ENCODE measurements at regions not wholly inside any gene's neighbourhood (a gene's known extent, or its start where the extent isn't known, plus 50 kb on each side); places are given as distances from the start of the nearest gene placed in this dataset.

DNA sequence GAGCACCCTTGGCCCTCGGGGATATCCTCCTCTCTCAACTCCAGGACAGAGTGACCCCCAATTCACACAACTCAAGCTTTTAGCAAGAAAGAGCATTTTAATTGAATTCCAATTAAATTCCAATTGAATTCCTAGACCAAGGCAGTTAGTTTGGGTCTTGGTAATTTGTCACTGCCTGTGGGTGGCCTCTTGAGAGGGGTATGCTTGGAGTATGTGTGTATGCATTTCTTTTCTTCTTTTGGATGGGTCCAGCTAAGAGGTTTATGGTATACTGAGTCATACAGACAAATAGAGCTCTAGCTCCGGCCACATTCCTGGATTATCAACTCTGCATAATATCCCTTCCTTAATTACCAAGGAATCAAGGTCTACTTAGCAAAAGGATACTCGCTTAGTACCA lies 136.7 kb downstream of the PCTP start:
- DNase-seq, result no peak
- H3K27me3 ChIP-seq, result no peaks in the 10 kb centered on the region
- TF ChIP-seq CTCF (IDR thresholded peaks at IDR 0.05) (no peak), POLR2A (IDR thresholded peaks at IDR 0.05) (no peak)
- no peaks in the 10 kb centered on the region for H3K9me3 ChIP-seq
- H3K27ac ChIP-seq, result no peak overlapping the region
- H3K4me3 ChIP-seq, result no peak overlapping the region
- 50 to 51% methylated on average over 3 of the region's 3 CpGs for WGBS, 2 donors
- H3K4me1 ChIP-seq, result no peaks in the 10 kb centered on the region
- intact Hi-C loops (cut with DNase I; ENCODE audit: low total_unique reads), result no loop called here
- no peaks in the 10 kb centered on the region for H3K36me3 ChIP-seq (ENCODE audit: low read depth, missing control alignments)

GRCh38 chr17:55889271-55889670 lies 138.4 kb downstream of the PCTP start:
- no peaks in the 10 kb centered on the region for H3K36me3 ChIP-seq (ENCODE audit: low read depth, missing control alignments)
- no peak overlapping the region for H3K4me3 ChIP-seq
- 75 to 79% methylated on average over 1 of the region's 1 CpG for WGBS, 2 donors
- TF ChIP-seq POLR2A (IDR thresholded peaks at IDR 0.05) (no peak), CTCF (IDR thresholded peaks at IDR 0.05) (no peak)
- no peaks in the 10 kb centered on the region for H3K9me3 ChIP-seq
- DNase-seq, result no peak
- no peak overlapping the region for H3K27ac ChIP-seq
- H3K27me3 ChIP-seq, result no peaks in the 10 kb centered on the region
- intact Hi-C loops (cut with DNase I; ENCODE audit: low total_unique reads), result no loop called here
- H3K4me1 ChIP-seq, result no peaks in the 10 kb centered on the region

- WGBS, 2 donors, result 86% methylated on average over 5 of the region's 5 CpGs
- Histone ChIP-seq H3K4me3 (no peak overlapping the region), H3K4me1 (no peaks in the 10 kb centered on the region), H3K27ac (no peak overlapping the region), H3K36me3 (ENCODE audit: low read depth, missing control alignments) (no peaks in the 10 kb centered on the region), H3K27me3 (no peaks in the 10 kb centered on the region), H3K9me3 (no peaks in the 10 kb centered on the region)
- intact Hi-C loops (cut with DNase I; ENCODE audit: low total_unique reads), result no loop called here
- no peak for TF ChIP-seq POLR2A (IDR thresholded peaks at IDR 0.05)
- TF ChIP-seq CTCF (IDR thresholded peaks at IDR 0.05), result no peak
- no peak for DNase-seq
Measured at GRCh38 chr17:55895112-55895759, 144.4 kb downstream of the PCTP start.

- no peak for DNase-seq
- intact Hi-C loops (cut with DNase I; ENCODE audit: low total_unique reads), result no loop called here
- Histone ChIP-seq H3K9me3 (no peaks in the 10 kb centered on the region), H3K4me1 (no peaks in the 10 kb centered on the region), H3K4me3 (no peak overlapping the region), H3K27ac (no peak overlapping the region), H3K27me3 (no peaks in the 10 kb centered on the region), H3K36me3 (ENCODE audit: low read depth, missing control alignments) (no peaks in the 10 kb centered on the region)
- WGBS, 2 donors, result 71 to 89% methylated on average over 4 of the region's 4 CpGs
- TF ChIP-seq POLR2A (IDR thresholded peaks at IDR 0.05) (no peak), CTCF (IDR thresholded peaks at IDR 0.05) (no peak)
Measured at GRCh38 chr17:55897301-55897700, 146.4 kb downstream of the PCTP start.

- H3K27ac ChIP-seq, result no peak overlapping the region
- no peaks in the 10 kb centered on the region for H3K27me3 ChIP-seq
- no peak for TF ChIP-seq CTCF (IDR thresholded peaks at IDR 0.05)
- no peak for TF ChIP-seq POLR2A (IDR thresholded peaks at IDR 0.05)
- no peaks in the 10 kb centered on the region for H3K36me3 ChIP-seq (ENCODE audit: low read depth, missing control alignments)
- H3K4me1 ChIP-seq, result no peaks in the 10 kb centered on the region
- 71 to 73% methylated on average over 1 of the region's 1 CpG for WGBS, 2 donors
- no peaks in the 10 kb centered on the region for H3K9me3 ChIP-seq
- intact Hi-C loops (cut with DNase I; ENCODE audit: low total_unique reads), result no loop called here
- no peak overlapping the region for H3K4me3 ChIP-seq
- DNase-seq, result no peak
Measured at GRCh38 chr17:55898195-55898594, 147.3 kb downstream of the PCTP start.

Data from testis (tissue), 2 donors.